SH-SY5Y (cell line): ENCODE measurements at regions not wholly inside any gene's neighbourhood (a gene's known extent, or its start where the extent isn't known, plus 50 kb on each side); places are given as distances from the start of the nearest gene placed in this dataset.

Experiments used
- GATA2 ChIP-seq: IDR thresholded peaks from 2 replicates; pipeline ENCODE4 v1.6.1; 2011; ENCODE audit warnings: mild to moderate bottlenecking, low read depth, low read length
- GATA3 ChIP-seq: IDR thresholded peaks from 2 replicates; pipeline ENCODE4 v1.6.1; 2011; ENCODE audit warnings: low read depth, mild to moderate bottlenecking, low read length, moderate library complexity

GRCh38 chr6:87936065-87936464 is 111.6 kb upstream of the SPACA1 start:
- TF ChIP-seq GATA2, result no peak
- no peak for TF ChIP-seq GATA3
